HG03457 (cell line): ENCODE measurements at regions not wholly inside any gene's neighbourhood (a gene's known extent, or its start where the extent isn't known, plus 50 kb on each side); places are given as distances from the start of the nearest gene placed in this dataset.

Experiments
- ATAC-seq: cut with Tn5 transposase; IDR thresholded peaks from one replicate; pipeline ENCODE4 v1.9.1; 2021; ENCODE audit warnings: moderate number of reproducible peaks; ENCODE audit not compliant: unreplicated experiment

GRCh38 chr2:105596411-105596921 is 148.2 kb upstream of the NCK2 start:
- no peak for ATAC-seq

- ATAC-seq, result no peak
Observed at GRCh38 chr2:105595536-105595935, 149.2 kb upstream of the NCK2 start.

- no peak for ATAC-seq
Observed at GRCh38 chr2:105593221-105593967, 151.3 kb upstream of the NCK2 start.

GRCh38 chr2:105592288-105592687 is 152.4 kb upstream of the NCK2 start:
- ATAC-seq, result no peak

- no peak for ATAC-seq
Observed at GRCh38 chr2:105590780-105591660, 153.7 kb upstream of the NCK2 start.

- ATAC-seq, result no peak
Observed at GRCh38 chr2:105588581-105588980, 156.1 kb upstream of the NCK2 start.

GRCh38 chr2:105587637-105588036 is 157.1 kb upstream of the NCK2 start:
- no peak for ATAC-seq

- no peak for ATAC-seq
Observed at GRCh38 chr2:105584435-105585010, 160.2 kb upstream of the NCK2 start.

GRCh38 chr2:105582952-105583660 is 161.6 kb upstream of the NCK2 start:
- no peak for ATAC-seq

GRCh38 chr2:105581555-105581944 is 163.2 kb upstream of the NCK2 start:
- no peak for ATAC-seq

- no peak for ATAC-seq
Observed at GRCh38 chr2:105580870-105581554, 163.7 kb upstream of the NCK2 start.

- ATAC-seq, result no peak
Observed at GRCh38 chr2:105580216-105580615, 164.5 kb upstream of the NCK2 start.

GRCh38 chr2:105578166-105578565 is 166.5 kb upstream of the NCK2 start:
- ATAC-seq, result no peak

GRCh38 chr2:105577762-105578161 is 166.9 kb upstream of the NCK2 start:
- no peak for ATAC-seq

GRCh38 chr2:105576440-105577241 is 168.1 kb upstream of the NCK2 start:
- no peak for ATAC-seq

- no peak for ATAC-seq
Observed at GRCh38 chr2:105576050-105576439, 168.7 kb upstream of the NCK2 start.

GRCh38 chr2:105575499-105576025 is 169.2 kb upstream of the NCK2 start:
- ATAC-seq, result no peak

GRCh38 chr2:105574796-105575344 is 169.8 kb upstream of the NCK2 start:
- no peak for ATAC-seq
